ENCODE measurements at regions not wholly inside any gene's neighbourhood (a gene's known extent, or its start where the extent isn't known, plus 50 kb on each side); places are given as distances from the start of the nearest gene placed in this dataset.

DNA sequence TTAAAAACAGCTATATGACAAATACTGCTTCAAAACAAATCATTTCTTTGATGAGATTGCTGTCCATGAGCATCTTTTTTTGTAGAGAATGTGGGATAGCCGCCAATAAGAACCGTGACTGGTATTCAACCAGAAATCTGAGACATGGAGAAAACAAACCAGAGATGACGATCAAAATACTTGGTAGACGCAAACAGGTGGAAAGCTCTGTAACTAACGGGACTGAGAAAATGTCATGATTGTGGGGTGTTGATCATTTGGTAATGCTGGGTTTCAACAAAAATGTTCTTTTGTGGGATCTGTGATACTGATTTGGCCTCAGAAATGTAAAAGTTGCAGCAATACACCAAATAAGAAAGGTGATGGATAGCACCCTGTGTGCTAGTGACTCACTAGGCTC, 364.8 kb downstream of the NYAP2 start:
- Mint-ChIP-seq H3K4me3 (no peak overlapping the region), H3K27ac (no peak overlapping the region), H3K27me3 (no peaks in the 10 kb centered on the region), H3K9me3 (no peaks in the 10 kb centered on the region), H3K36me3 (ENCODE audit: low read depth) (no peaks in the 10 kb centered on the region), H3K4me1 (ENCODE audit: low read depth) (no peaks in the 10 kb centered on the region)
- intact Hi-C loops (cut with DNase I, micrococcal nuclease), result no loop called here
- H3K27me3 ChIP-seq (ENCODE audit: control insufficient read depth in 1 of 2, insufficient read depth in 2 of 2, low read length in 2 of 2), result no peaks in the 10 kb centered on the region
- POLR2A ChIA-PET, result no interaction called here
- no peak for DNase-seq
- CTCF ChIA-PET, result no interaction called here
- H3K36me3 ChIP-seq (ENCODE audit: insufficient read depth, low read length), result no peaks in the 10 kb centered on the region
- no peak for ATAC-seq (ENCODE audit: poor library complexity)
- TF ChIP-seq, protein P1, sequence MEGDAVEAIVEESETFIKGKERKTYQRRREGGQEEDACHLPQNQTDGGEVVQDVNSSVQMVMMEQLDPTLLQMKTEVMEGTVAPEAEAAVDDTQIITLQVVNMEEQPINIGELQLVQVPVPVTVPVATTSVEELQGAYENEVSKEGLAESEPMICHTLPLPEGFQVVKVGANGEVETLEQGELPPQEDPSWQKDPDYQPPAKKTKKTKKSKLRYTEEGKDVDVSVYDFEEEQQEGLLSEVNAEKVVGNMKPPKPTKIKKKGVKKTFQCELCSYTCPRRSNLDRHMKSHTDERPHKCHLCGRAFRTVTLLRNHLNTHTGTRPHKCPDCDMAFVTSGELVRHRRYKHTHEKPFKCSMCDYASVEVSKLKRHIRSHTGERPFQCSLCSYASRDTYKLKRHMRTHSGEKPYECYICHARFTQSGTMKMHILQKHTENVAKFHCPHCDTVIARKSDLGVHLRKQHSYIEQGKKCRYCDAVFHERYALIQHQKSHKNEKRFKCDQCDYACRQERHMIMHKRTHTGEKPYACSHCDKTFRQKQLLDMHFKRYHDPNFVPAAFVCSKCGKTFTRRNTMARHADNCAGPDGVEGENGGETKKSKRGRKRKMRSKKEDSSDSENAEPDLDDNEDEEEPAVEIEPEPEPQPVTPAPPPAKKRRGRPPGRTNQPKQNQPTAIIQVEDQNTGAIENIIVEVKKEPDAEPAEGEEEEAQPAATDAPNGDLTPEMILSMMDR (IDR thresholded peaks at IDR 0.05), result no peak
- no peaks in the 10 kb centered on the region for H3K9me3 ChIP-seq (ENCODE audit: control insufficient read depth in 1 of 2, insufficient read depth in 1 of 2, low read length in 2 of 2)
- H3K27ac ChIP-seq (ENCODE audit: low read depth in 1 of 2, low read length in 2 of 2), result no peak overlapping the region
- H3K4me3 ChIP-seq (ENCODE audit: low read length), result no peak overlapping the region
- no peaks in the 10 kb centered on the region for H3K4me1 ChIP-seq (ENCODE audit: insufficient read depth, low read length)

DNA sequence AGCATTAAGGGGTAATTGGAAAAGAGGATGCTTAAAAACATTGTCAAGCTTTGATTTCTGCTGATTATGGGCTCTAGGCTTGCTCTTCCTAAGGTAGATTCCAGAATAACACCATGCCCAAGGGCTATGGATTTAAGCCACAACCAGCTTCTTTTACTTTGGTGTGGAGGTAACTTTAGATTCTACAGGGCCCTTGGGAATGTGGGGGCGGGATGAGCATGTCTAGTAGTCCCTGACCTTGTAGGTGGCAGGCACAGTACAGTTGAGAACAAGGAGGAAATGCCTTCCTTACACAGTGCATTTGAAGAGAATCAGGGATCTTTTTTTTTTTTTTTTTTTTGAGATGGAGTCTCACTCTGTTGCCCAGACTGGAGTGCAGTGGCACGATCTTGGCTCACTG, 364.2 kb downstream of the NYAP2 start:
- no peak overlapping the region for H3K4me3 ChIP-seq (ENCODE audit: low read length)
- TF ChIP-seq, protein P1 (IDR thresholded peaks at IDR 0.05), result no peak
- intact Hi-C loops (cut with DNase I, micrococcal nuclease), result no loop called here
- H3K27me3 ChIP-seq (ENCODE audit: control insufficient read depth in 1 of 2, insufficient read depth in 2 of 2, low read length in 2 of 2), result no peaks in the 10 kb centered on the region
- DNase-seq, result no peak
- Mint-ChIP-seq H3K4me3 (no peak overlapping the region), H3K27me3 (no peaks in the 10 kb centered on the region), H3K9me3 (no peaks in the 10 kb centered on the region), H3K4me1 (ENCODE audit: low read depth) (no peaks in the 10 kb centered on the region), H3K36me3 (ENCODE audit: low read depth) (no peaks in the 10 kb centered on the region), H3K27ac (no peak overlapping the region)
- no peaks in the 10 kb centered on the region for H3K36me3 ChIP-seq (ENCODE audit: insufficient read depth, low read length)
- H3K4me1 ChIP-seq (ENCODE audit: insufficient read depth, low read length), result no peaks in the 10 kb centered on the region
- no peaks in the 10 kb centered on the region for H3K9me3 ChIP-seq (ENCODE audit: control insufficient read depth in 1 of 2, insufficient read depth in 1 of 2, low read length in 2 of 2)
- ChIA-PET CTCF (no interaction called here), POLR2A (no interaction called here)
- H3K27ac ChIP-seq (ENCODE audit: low read depth in 1 of 2, low read length in 2 of 2), result no peak overlapping the region
- ATAC-seq (ENCODE audit: poor library complexity), result no peak

DNA sequence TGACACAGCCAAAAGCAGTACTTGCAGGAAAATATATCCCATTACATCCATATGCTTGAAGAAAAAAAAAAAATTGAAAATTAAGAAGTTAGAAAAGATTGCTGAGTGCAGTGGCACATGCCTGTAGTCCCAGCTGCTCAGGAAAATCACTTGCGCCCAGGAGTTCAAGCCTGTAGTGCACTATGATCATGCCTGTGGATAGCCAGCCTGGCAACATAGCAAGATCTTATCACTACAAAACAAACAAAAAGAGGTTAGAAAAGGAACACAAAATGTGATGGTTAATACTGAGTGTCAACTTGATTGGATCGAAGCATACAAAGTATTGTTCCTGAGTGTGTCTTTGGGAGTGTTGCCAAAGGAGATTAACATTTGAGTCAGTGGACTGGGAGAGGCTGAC, 361.9 kb downstream of the NYAP2 start:
- DNase-seq (no peak), ATAC-seq (ENCODE audit: poor library complexity) (no peak)
- H3K4me3 Mint-ChIP-seq, result no peak overlapping the region
- no peak overlapping the region for H3K27ac Mint-ChIP-seq
- no peaks in the 10 kb centered on the region for H3K36me3 ChIP-seq (ENCODE audit: insufficient read depth, low read length)
- no peaks in the 10 kb centered on the region for H3K4me1 Mint-ChIP-seq (ENCODE audit: low read depth)
- no peaks in the 10 kb centered on the region for H3K9me3 Mint-ChIP-seq
- ChIA-PET POLR2A (no interaction called here), CTCF (no interaction called here)
- no peaks in the 10 kb centered on the region for H3K4me1 ChIP-seq (ENCODE audit: insufficient read depth, low read length)
- intact Hi-C loops (cut with DNase I, micrococcal nuclease), result no loop called here
- H3K27me3 ChIP-seq (ENCODE audit: control insufficient read depth in 1 of 2, insufficient read depth in 2 of 2, low read length in 2 of 2), result no peaks in the 10 kb centered on the region
- no peak overlapping the region for H3K27ac ChIP-seq (ENCODE audit: low read depth in 1 of 2, low read length in 2 of 2)
- no peaks in the 10 kb centered on the region for H3K9me3 ChIP-seq (ENCODE audit: control insufficient read depth in 1 of 2, insufficient read depth in 1 of 2, low read length in 2 of 2)
- no peak overlapping the region for H3K4me3 ChIP-seq (ENCODE audit: low read length)
- H3K36me3 Mint-ChIP-seq (ENCODE audit: low read depth), result no peaks in the 10 kb centered on the region
- TF ChIP-seq, protein P1 (IDR thresholded peaks at IDR 0.05), result no peak
- no peaks in the 10 kb centered on the region for H3K27me3 Mint-ChIP-seq
